GM21367 (cell line): ENCODE measurements at regions not wholly inside any gene's neighbourhood (a gene's known extent, or its start where the extent isn't known, plus 50 kb on each side); places are given as distances from the start of the nearest gene placed in this dataset.

Source experiments
- ATAC-seq: cut with Tn5 transposase; IDR thresholded peaks from one replicate; pipeline ENCODE4 v1.9.1; 2021; ENCODE audit not compliant: unreplicated experiment

DNA sequence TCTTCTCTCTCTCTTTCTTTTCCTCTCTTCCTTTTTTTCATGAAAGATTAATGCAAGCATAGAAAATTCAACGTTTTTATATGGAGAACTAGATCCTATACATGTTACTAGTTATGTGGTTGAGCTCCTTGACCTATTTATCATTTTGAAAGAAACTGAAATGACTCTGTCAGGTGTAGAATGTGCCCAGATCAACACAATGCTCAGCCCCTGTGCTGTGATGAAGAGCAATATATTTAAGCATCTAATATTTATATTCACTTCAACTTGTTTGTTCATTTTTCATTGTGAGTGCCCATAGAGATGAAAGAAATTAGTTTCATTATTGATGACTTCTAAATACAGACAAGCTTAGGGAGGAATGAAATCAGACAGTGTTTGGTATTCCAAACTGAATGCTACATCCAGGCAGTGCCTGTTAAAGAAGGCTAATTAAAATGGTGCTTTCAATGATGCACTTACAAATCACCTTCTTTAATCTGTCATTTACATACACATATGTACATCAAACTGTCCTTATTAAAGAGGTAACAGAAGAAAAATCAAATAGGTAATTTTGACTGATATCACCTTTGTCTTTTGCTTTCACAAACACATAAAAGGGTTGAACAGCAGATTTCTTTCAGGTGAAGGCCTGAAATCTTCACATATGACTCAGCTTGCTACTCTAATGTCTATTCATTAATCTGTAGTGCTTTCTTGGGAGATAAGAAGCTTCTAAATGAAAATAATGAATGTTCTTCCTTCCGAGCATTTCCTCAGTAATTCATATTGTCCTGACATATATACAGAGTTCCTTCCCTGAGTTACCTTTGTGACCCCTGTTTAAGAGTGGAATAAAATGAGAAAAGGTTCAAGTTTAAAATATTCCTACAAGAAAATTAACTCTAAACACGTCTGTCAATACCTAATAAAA, 915.9 kb downstream of the PDHA2 start:
- ATAC-seq: no peak

DNA sequence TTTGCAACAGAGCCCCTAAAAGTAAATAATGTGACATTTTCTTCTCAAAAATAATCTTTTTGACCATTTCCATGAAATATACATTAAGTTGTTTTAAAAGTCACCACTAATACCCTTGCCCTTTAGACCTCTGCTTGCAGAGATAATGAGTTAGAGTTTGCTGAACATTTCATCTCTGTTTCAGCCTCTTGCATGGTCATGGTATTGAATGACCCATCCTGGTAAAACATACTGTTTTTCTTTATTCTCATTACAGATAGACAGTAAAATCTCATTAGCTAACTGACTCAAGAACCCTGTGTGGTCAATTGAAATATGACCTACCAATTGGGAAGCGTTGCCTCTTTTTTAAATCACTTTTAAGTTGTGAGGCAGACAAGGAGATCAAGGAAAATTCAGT, 916.7 kb downstream of the PDHA2 start:
- ATAC-seq: no peak

DNA sequence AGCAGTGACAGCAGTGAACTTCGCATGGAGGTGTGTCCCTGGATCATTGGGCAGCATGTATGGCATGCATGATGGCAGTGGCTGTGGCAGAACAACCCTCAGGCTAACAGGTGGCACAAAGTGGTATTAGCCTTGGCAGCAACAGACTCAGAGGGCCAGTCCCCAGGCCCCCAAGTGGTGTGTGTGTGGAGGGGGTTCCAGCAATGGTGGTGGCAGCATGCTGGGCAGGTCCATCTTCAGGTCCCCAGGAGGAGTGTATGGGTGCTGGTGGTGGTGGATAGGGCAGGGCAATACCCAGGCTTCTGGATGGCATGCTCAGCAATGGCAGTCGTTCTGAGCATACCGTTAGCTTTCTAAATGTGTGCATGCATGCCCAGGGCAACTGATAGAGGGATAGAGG, 923.7 kb downstream of the PDHA2 start:
- no peak for ATAC-seq

DNA sequence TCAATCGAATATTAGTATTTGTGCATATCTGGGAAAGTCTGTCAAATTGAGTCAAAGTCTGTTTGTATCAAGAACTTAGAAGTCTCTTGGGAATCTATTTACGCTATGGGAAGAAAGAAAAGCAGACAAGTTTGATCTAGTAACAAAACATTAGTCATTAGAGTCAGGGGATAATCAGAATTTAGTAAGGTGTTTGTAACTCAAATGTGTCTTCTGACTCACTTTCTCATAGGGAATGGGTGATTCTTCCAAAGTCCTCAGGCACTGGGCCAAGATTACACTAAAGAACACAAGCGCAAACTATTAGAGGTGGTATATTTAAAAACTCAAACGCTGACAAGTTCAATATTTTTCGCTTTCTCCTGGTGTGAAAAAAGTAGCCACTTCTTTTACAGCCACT, 926.5 kb downstream of the PDHA2 start:
- ATAC-seq: no peak

DNA sequence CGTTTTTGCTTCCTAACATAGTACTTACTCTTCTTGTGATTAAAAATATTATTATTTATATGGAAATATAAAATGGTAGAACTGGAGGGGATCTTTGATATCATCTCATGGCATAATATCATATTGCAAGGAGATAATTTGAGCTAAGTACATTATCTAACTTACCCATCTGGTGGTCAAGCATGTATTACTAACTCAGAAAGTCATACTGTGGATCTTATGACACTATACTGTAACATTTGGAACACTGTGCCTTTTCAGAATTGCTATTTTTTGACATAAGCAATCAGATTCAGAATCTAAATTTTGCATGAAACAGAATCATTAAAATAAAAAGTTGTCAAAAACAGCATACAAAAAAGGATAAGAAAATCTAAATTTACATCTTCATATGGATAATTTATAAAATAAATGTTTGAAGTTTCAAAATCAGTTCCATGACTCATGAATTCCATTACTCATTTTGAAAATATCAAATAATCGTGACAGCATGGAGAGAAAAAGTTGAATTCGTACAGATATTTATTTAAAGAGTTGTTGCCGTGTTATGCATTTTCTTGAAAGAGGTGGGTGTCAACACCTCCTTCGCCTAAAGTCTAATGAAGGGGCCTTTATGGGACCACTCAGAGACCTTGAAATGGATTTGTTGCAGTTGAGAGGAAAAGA, 928.1 kb downstream of the PDHA2 start:
- no peak for ATAC-seq

DNA sequence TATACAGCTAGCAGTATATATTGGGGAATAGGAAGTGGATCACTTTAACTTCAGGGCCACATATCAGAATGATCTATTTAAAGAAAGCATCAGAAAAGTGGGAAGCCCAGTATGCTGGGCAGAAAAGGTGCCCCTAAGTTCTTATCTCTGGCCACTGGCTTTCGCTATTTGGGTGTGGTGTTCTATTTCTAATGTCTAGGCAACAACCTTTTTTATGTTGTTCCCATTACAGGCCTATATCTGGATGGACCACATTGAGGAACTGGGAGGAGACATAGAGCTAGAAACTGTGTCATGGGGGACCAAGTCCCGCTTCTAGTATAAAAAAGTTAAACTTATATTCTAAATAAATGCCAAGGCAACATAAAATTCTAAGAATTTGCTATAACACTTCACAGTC, 935.6 kb downstream of the PDHA2 start:
- no peak for ATAC-seq

DNA sequence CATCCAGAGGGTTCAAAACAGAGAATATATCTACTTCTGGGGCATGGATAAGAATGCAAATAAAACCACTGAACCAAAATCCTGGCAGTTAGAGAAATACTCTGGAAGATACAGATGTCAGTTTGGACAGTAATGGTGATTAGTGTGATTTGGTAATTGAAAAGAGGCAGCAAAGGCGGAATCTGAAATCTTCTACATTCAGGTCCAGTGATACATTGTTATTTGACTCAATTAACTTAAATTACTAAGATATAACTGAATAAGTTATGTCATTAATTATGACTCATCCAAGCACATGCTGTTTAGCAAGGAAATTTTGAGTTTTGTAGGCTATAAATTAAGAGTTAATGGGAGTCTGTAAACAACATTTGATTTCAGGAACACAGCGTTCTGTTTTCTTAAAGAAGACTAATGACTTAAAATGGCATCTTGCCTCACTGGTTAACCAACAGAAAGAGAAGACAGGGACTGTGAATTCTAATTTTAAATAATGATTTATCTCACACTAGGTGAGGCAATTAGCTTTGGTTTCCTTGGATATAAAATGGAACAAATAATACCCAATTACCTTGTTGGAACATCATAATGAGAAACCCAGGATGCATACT, 937.1 kb downstream of the PDHA2 start:
- no peak for ATAC-seq

DNA sequence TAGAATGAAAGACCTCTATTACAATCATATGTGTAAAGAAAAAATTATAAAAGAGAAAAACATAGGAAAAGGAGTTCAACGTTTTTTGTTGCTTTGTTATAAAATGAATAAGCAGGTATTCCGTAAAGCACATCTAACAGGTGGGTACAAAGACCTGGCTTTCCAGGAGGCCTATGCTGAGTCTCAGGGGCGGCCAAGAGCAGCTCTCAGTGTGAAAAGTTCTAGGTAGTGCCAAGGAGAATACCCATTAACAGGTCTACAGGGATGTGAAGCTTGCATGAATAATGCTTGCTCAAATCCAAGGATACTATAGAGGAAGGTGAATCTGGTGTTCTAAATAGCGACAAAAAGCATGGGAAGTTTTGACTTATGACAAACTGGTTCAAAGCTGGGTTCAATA, 944.4 kb downstream of the PDHA2 start:
- ATAC-seq: no peak

DNA sequence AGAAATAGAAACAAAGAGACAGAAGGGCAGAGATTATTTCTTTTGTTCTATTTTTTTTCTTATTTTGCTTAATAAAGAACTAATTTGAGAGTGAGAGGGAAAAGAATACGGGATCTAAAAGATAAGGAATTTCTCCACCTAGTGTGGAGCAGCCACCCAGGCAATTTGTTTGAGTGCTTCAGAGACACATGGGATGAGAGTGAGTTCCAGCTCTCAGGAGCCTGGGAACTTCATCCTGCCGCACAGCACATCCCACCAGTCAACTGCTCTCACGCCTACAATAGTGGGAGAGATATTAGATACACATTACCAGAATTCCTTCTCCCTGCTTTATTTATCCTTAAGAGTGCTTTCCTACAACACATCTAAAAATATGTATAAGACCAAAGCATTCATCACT, 946.4 kb downstream of the PDHA2 start:
- ATAC-seq: no peak

DNA sequence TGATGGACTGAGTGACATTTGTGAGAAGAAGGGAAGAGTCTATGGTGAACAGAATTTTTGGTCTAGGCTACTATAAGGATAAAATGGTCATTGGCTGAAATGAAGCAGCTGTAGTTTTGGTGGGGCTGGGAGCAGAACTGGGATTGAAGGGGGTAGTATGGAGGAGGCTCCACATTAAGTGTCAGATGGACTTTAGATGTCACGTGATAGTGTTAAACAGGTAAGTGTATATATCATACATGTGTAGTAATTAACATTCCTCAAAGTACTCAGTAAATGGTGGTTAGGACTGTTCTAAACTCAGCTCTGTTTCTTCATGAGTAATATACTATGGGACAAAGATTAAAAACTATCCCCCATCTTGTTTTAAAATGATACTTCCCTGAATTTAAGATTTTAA, 947.9 kb downstream of the PDHA2 start:
- no peak for ATAC-seq

DNA sequence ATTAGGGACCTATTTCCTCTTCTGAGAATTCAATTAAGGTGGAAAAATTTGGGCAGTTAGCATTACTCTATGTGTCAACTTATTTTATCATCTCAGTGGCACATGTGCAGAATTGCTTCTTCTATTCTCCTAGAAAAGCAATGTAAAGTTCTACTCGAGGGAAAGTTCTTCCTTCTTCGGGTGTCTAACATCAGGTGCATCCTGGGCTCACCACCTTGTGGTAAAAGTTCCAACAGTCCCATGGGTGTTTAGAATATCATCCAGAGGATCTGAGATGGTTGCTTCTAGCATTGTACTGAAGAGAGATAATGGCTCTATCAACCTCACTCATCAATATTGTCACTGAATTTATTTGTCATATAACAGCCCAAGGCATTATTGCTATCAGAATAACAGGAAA, 969.7 kb downstream of the PDHA2 start:
- no peak for ATAC-seq

DNA sequence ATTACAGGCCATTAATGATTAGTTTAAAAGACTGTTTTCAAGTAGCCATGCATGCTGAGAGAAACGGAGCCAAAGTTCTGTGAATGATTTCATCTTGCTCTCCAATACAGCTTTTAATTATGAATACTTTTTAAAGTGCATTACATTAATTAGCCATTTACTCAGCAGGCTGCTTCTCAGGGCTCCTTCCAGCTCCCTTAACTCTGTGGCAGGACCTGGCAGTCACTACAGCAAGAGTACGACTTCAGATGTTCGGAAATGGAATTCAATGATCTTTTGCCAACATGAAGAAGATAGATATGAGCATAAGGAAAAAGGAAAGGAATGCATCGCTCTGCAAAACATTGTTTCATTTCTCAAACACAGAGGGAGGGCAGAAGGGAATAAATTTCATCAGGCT, 987.2 kb downstream of the PDHA2 start:
- ATAC-seq: no peak

DNA sequence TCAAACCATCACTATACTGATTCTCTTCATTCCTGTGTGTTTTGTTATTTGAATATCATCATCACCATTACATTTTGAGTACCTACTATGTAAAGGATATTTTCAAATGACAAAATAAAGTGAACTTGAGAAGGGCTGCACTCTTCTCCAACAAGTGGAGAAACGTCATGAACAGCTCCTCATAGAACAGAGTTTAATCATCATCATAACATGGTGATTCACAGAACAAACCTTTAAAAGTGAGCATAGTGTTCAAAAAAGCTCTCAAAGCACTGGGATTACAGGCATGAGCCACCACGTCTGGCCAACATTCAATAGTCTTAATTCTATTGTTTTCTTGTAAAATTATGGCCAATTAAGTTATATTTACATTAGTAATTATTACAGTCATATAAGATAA, 993.9 kb downstream of the PDHA2 start:
- ATAC-seq: no peak

DNA sequence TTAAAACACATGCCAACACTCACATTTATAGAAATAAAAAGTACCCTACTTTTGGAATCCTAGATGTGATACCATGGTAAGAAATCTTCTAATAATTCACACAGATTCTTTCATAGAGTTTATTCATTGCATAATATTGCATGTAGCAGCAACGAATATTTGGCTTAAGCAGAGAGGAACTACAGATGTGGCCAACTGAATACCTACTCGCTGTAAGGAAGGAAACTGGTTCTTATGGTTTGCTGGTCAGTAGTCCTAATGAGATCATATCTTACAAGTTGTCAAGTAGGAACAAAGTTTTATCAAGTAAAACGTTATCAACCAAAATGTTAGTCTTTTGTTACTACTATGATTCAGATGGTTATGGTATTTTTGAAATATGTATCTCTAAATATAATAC, 996.1 kb downstream of the PDHA2 start:
- ATAC-seq: no peak

DNA sequence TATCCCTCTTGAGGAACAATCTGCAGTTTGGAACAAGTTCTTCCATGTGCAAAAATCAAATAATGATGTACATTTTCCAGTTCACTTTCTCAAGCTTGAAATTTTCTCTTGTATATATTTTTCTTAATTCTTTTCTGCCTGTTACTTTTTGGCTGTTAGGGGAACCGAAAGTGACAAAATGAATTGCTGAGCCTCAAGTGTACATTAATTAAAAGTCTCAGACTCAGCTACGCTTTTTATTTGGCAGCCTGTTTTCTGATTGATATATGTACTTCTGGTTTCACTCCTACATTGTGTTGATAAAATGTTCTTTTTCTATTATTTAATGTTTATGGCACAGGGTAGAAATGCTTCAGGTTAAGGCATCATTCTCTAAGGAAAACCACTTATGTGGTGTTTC, 999.5 kb downstream of the PDHA2 start:
- no peak for ATAC-seq

DNA sequence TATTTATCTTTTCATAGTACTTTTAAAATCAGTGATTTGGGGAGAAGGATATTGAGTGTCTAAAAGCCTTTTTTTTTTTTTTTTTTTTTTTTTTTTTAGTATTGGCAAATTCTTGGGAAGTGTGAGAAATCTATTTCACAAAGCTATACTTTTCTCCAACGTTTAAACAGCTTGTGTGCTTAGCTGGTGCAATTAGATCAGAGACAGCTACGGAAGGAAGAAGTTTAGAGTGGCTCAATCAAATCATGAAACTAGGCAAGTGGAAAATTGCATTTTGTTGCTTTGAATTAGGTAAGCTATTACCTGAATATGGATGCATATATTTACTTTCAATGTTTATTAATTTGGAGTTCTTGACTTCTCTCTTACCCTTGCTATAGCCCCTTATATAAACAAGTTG, 1001.9 kb downstream of the PDHA2 start:
- no peak for ATAC-seq

DNA sequence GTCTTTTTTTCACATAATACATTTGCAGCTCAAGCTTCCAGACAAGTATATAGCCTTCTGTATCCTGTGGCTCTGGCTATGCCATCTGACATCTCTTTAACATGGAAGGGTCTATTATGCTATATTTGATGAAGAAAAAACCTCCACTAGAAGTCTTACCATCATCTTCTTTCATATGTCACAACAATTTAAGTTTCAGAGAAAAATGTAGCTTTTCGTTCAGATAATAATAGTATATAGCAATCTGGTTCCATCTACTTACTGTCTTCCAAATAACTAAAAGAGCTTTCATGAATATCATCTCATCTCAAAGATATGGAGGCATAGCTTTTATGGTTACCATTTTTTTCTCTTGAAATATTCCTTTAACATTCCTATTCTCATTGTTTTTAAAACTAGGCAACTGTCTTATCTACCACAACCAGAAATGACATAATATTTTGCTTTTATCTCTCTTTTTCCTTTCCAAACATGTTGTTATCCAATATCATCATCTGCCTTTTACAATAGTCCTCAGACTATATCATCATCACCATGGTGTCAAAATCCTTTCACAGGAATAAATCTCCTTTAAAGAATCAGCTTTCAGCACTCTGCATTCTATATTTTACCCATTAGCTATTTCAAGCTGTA, 1005.1 kb downstream of the PDHA2 start:
- no peak for ATAC-seq

DNA sequence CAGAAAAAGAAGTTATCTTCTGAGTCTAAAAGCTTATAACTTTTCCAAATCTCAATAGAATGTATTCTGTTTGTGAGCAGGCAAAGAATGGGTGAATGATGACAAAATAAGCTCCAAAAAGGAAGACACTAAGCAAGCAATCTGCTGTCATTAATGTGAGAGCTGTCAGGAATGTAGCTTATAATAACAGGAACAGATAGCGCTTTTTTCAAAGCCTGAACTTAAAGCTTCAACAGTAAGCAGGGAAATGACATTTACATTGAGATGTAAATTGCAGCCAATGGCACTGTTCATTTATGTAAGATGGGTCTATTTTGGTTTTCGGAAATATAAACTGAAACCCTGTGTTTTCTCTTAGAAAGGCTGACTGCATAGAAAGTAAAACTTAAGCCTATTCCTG, 1005.9 kb downstream of the PDHA2 start:
- no peak for ATAC-seq

DNA sequence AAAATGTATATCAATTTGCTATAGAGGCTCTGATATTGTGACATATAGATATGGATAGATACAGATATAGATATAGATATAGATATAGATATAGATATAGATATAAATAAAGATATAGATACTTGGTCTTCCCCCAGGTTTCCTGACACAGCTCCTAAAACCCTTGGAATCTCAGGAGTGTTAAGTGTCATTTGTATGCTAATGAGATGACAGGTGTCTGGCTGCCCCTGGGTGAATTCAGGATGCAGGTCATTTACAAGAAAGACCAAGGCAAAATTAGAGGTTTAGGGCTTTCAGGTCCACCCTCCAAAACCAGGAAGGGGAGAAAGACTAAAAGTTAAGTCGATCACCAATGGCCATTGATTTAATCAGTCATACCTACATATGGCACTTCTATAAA, 1034.8 kb downstream of the PDHA2 start:
- ATAC-seq: no peak

DNA sequence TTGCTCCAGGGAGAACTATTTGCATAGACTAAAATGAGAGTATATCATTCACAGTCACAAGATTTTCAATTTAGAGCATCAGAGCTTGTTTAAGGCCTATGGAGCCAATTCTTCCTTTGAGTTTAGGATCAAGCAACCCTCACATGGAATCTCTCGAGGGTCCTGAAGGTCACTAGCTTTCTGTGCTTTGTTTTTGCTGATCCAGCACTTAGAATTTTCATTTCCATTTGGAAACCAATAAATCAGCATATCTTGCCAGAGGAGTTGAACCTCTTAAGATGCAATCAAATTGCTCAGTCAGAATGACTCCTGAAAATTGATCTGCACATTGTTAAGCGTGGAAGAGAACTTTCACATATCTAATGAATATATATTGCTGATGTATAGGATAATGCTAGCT, 1039.6 kb downstream of the PDHA2 start:
- no peak for ATAC-seq

DNA sequence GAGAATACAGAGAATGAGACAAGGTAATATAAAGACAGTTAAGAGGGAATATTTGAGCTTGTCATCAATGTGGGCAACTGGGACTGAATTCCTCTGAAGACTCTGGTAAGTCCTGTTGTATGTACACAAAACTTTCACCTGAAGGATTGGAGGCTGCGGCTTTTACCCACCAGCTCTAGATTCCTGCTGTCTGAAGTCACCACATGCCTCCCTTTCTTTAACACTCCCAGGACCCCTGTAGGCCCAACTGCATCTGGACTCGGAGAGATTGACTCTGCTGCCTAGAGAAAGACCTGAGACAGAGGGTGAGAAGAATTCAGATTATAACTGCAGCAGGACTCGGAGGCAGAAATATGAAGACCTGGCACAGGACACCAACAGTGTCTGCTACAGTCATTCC, 1048.0 kb downstream of the PDHA2 start:
- no peak for ATAC-seq

DNA sequence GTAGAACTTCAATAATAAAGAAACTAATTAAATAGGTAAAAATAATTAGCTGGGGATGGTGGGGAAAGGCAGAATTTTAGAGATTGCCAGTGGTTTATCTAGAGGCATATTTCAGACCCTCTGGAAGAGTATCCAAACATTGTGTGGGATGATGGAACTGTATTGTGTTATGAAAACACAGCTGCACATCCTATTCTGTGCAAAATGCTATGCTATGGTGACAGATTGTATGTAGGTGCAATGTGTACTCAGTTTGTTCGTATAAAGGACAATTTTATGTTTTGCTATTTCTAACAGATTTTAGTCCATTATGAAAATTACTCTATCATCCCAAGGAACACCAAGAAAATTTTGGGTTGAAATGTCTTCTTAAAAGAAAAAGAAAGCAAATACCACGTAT, 1054.7 kb downstream of the PDHA2 start:
- ATAC-seq: no peak
